ENCODE measurements at regions not wholly inside any gene's neighbourhood (a gene's known extent, or its start where the extent isn't known, plus 50 kb on each side); places are given as distances from the start of the nearest gene placed in this dataset.

DNA sequence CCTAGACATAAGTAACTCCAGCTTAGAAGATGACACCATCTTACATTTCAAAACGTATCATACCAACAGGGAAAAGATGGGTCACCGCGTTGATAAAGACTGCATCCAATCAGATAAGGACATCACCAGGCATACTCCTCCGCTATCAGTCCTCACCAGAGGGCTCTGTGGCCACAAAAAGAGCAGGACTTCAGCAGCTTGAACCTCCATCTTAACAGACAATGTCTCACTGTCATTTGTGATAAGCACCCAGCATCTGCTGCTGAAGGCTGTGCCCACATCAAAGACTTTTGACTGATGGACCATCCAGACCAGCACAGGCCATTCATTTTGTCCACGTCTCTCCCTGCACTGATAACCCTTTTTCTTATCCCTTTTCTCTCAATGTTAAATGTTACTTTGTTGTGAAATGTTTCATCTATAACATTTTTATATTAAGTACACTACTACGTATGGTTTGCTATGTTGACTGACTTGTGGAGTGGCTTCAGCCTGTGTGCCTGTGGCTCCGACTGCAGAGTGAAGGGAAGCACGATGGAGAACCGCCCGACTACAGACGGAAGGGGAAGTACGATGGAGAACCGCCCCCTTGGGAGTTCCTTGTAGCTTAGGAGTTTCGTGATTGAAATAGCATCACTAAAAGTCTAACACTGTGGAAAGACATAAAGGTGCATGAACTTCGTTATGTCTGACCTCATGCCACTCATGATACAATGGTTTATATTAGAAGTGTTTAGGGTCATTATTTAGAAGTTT lies 595.4 kb upstream of the AGA start:
- no peak for DNase-seq (ENCODE audit: low spot score)

DNA sequence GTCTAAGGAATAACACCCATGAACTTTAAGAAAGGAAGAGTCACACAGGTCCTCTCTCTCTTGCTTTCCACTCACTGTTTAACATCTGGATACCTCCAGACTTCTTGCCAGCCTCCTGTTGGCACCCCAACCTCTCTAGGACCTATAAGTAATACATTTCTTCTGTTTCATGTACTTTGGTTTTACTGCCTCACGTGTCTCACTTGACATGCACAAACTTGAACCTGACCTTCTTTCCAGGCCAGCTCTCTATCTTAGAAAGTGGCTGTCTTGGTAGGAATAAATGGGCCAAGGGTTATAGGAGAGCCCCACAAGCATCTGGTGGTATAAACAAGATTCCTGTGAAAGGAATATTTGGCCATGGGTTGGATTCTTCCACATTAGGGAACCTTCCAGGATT lies 614.8 kb upstream of the AGA start:
- DNase-seq (ENCODE audit: low spot score) = no peak

DNA sequence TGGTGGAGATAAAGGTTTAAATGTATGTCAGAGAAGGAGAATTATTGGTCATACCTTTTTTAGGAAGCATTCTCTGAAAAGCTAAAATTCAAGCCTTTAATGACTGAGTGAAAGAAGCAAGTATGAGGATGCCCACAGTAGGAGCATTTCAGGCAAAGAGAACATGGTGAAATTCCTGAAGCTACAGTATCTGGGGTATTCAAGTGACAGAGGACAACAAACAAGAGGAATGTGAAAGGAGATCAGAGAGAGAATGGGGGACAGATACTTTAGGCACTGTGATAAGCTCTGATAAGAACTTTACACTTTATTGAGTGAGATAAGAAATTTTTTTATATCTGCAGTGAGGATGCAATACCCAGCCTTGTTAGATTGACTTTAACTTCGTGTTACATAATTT lies 621.3 kb upstream of the AGA start:
- DNase-seq (ENCODE audit: low spot score) = no peak

GRCh38 chr4:178066338-178066941 lies 624.2 kb upstream of the AGA start:
- no peak for DNase-seq (ENCODE audit: low spot score)

- no peak for DNase-seq (ENCODE audit: low spot score)
These were observed 625.9 kb upstream of the AGA start for GRCh38 chr4:178068136-178068535.

- no peak for DNase-seq (ENCODE audit: low spot score)
These were observed 627.9 kb upstream of the AGA start for GRCh38 chr4:178070163-178070562.

GRCh38 chr4:178080312-178080711 lies 638.1 kb upstream of the AGA start:
- DNase-seq (ENCODE audit: low spot score) = no peak

DNA sequence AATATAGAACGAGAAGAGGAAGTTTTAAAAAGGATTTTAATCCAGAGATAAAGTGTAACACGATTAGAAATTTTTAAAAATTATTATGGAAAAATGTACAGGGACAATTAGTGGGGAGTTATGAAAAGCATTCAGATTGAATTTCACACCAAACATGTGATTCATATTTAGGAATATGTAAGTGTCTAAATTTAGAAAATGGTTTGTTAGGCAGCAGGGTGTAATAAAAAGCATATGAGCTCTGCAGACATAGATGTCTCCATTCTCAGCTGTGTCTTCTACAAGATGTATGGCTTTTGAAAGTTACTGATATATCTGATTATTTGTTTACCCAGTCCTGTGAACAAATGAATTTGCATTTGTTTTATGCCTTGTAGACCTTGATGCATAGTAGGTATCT lies 638.9 kb upstream of the AGA start:
- no peak for DNase-seq (ENCODE audit: low spot score)

- DNase-seq (ENCODE audit: low spot score) = no peak
These were observed 639.7 kb upstream of the AGA start for GRCh38 chr4:178081896-178082295.

DNA sequence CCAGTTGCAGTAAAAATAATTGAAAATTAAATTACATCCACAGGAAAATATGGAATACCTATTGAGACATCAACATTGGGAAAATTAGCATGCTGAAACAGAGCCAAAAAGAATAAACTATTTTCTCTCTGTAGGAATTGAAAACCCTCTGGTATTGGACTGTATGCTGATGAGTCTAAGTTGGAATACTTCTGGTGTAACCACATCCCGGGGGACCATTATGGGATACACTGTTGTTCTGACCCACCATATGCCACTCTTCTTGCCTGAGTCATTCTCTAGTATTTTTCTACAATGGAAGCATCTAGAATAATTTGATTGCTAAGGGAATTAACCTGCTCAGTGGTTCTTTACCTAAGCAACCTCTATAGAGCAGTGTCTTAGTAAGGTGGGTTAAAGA lies 640.7 kb upstream of the AGA start:
- no peak for DNase-seq (ENCODE audit: low spot score)

- no peak for DNase-seq (ENCODE audit: low spot score)
These were observed 641.7 kb upstream of the AGA start for GRCh38 chr4:178083968-178084367.

- no peak for DNase-seq (ENCODE audit: low spot score)
These were observed 644.1 kb upstream of the AGA start for GRCh38 chr4:178086320-178086719.

DNA sequence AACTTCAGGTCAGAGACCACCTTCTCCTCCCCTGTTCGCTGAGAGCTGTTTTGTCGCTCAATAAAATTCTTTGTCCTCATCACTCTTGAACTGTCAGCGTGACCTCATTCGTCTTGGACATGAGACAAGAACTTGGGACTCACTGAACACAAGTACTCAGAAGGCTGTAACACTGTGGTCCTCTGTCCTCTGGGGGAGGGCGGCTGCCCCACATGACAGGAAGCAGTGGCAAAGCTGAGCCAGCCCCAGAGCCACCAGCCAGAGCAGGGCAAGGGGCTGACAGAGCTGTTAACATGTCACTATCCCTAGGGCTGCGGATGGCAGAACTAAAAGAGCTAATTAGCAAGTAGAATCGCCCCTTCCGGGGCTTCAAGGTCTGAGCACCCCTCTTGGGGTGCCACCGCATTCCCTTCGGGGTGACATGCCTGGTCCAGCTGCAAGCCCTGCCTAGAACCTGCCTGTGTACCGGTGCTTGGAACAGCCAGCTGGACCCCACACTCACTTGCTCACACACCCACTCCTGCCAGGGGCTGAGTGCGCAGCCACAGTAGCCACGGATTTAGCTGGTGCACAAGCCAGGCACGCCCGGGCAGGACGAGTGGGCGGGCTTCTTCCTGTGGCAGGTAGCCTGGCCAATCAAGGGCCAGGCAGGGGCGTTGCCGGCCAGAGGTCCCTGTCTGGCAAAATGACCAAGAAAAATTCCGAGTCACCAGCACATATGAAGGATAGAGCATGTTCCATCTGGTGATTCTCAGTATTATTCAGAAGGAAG lies 648.6 kb upstream of the AGA start:
- no peak for DNase-seq (ENCODE audit: low spot score)

DNA sequence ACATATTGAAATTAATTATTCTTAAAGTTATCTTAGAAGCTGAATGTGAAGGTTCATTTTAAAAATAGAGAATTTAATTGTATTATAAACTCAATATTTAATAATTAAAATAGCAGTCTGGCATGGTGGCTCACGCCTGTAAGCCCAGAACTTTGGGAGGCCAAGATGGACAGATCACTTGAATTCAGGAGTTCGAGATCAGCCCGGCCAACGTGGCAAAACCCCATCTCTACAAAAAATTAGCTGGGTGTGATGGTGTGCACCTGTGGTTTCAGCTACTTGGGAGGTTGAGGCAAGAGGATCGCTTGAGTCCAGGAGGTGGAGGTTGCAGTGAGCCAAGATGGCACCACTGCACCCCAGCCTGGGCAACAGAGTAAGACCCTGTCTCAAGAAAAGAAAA lies 659.9 kb upstream of the AGA start:
- DNase-seq (ENCODE audit: low spot score) = no peak

GRCh38 chr4:178105242-178105641 lies 663.0 kb upstream of the AGA start:
- no peak for DNase-seq (ENCODE audit: low spot score)

DNA sequence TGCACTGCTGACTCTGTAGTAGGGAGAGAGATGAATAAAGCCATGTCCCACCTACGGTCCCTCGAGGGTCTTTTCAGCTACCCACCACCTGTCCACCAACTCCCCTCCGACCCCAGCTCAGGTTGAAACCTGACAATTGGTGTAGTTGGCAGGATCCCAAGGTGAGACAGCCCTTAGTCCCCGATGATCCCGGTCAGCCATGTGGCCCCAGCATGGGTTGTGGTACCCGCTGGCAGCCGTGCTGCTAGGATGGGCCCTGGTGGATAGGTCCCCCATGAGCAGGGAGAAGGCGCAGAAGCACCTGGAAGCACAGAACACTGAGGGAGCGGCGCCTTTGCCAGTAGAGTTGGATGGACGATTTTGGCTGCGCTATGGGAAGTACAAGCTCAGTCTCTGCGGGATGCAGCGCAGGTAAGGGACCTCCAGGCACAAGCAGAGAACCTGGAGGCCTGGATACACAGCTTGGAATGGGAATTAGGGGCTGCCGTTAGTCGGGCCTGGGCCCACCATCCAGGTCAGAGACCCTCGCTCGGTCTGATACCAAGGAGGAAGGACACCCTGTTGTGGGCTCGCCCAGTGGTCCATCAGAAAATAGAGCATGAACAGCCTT lies 694.6 kb upstream of the AGA start:
- DNase-seq (ENCODE audit: low spot score) = no peak

DNA sequence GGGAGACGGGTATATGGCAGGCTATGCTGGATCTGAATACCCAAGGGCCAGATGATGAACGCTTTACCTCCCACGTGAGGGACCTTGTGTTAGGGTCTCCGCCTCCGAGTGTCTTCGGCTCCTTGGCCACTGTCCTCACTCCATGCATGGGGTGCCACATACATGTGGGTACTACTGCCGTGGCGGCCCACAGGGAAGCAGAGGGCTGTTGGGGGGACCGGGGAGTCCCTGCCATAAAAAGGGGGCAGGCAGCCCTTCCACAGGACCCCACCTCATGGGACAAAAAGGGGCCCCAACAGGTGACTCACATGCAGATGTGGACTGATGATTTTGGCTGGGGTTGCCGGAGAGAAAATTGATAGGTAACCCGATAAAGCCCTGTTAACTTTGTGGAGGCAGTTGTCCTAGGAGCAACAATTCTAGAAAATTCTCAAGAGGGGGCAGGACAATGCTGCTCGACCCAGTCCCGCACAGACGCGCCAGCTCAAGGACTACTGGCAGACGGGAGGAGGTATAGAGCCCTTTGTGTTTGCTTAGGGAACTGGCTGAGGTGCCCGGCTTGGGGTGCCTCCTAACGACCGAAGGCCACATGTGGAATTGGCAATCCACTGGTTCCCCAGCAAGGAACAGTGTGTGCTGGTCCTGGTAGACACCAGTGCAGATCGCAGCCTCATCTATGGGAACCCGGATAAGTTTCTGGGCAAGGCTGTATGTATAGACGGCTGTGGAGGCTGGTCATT lies 695.7 kb upstream of the AGA start:
- DNase-seq (ENCODE audit: low spot score) = no peak

- no peak for DNase-seq (ENCODE audit: low spot score)
These were observed 696.3 kb upstream of the AGA start for GRCh38 chr4:178138491-178138890.

- no peak for DNase-seq (ENCODE audit: low spot score)
These were observed 698.2 kb upstream of the AGA start for GRCh38 chr4:178140326-178140915.

- no peak for DNase-seq (ENCODE audit: low spot score)
These were observed 700.5 kb upstream of the AGA start for GRCh38 chr4:178142724-178143123.

- DNase-seq (ENCODE audit: low spot score) = no peak
These were observed 705.9 kb upstream of the AGA start for GRCh38 chr4:178148106-178148505.
